OCI-LY3 (cell line): ENCODE measurements at regions not wholly inside any gene's neighbourhood (a gene's known extent, or its start where the extent isn't known, plus 50 kb on each side); places are given as distances from the start of the nearest gene placed in this dataset.

Experiments
- EZH2phosphoT487 ChIP-seq: fragments of 200-600 bp; shearing (Covaris generic); IDR thresholded peaks from 2 replicates; pipeline ENCODE4 v1.6.1; 2018; ENCODE audit warnings: antibody characterized with exemption, mixed run types, low read depth
- TF ChIP-seq, protein P1 (sequence below): fragments of 200-600, 300-600 bp; sonication (generic); IDR thresholded peaks from 2 replicates; pipeline ENCODE4 v1.5.1; 2014; ENCODE audit warnings: antibody characterized with exemption, low read length, low read depth

GRCh38 chr15:38059665-38060064 lies 125.2 kb downstream of the TMCO5A start:
- TF ChIP-seq EZH2phosphoT487, result no peak
- TF ChIP-seq, protein P1, sequence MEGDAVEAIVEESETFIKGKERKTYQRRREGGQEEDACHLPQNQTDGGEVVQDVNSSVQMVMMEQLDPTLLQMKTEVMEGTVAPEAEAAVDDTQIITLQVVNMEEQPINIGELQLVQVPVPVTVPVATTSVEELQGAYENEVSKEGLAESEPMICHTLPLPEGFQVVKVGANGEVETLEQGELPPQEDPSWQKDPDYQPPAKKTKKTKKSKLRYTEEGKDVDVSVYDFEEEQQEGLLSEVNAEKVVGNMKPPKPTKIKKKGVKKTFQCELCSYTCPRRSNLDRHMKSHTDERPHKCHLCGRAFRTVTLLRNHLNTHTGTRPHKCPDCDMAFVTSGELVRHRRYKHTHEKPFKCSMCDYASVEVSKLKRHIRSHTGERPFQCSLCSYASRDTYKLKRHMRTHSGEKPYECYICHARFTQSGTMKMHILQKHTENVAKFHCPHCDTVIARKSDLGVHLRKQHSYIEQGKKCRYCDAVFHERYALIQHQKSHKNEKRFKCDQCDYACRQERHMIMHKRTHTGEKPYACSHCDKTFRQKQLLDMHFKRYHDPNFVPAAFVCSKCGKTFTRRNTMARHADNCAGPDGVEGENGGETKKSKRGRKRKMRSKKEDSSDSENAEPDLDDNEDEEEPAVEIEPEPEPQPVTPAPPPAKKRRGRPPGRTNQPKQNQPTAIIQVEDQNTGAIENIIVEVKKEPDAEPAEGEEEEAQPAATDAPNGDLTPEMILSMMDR, result no peak
